ENCODE measurements at regions not wholly inside any gene's neighbourhood (a gene's known extent, or its start where the extent isn't known, plus 50 kb on each side); places are given as distances from the start of the nearest gene placed in this dataset.
"Not testable (repeated sequence)": the region's sequence is repeated elsewhere in the genome, so short reads cannot be mapped to it uniquely, and the experiment has no call there.

DNA sequence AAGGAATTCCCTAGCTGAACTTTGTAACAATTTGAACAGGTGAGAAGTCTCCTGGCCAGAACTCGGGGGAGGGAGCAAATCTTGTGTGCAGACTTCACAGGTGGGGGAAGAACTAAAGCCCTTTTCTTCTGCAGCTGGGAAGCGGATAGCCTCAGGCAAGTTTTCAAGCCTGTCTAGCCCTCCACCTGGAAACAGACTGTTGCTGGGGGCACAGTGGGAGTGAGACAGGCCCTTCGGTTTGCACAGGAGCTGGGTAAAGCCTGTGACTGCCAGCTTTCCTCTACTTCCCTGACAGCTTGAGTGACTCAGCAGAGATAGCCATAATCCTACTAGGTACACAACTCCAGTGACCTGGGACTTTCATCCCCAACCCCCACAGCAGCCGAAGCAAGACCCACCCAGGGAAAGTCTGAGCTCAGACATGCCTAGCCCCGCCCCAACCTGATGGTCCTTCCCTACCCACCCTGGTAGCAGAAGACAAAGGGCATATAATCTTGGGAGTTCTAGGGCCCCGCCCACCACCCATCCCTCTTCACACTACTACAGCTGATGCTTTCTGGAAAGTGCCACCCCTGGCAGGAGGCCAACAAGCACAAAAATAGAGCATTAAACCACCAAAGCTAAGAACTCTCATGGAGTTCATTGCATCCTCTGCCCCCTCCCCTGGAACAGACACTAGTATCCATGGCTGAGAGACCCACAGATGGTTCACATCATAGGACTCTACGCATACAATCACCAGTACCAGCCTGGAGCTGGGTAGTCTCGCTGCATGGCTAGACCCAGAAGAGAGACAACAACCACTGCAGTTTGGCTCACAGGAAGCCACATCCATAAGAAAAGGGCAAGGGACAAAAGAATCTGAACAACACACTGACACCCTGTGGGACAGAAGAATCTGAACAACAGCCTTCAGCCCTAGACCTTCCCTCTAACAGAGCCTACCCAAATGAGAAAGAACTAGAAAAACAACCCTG lies 479.0 kb downstream of the RAP2B start:
- in situ Hi-C loops (cut with MboI; ENCODE audit: low sequenced_read_pairs) = no loop called here

GRCh38 chr3:153642576-153642975 lies 478.6 kb upstream of the ARHGEF26 start:
- in situ Hi-C loops (cut with MboI; ENCODE audit: low sequenced_read_pairs) = not testable (repeated sequence)

- in situ Hi-C loops (cut with MboI; ENCODE audit: low sequenced_read_pairs) = not testable (repeated sequence)
Measured at GRCh38 chr3:153643471-153643870, 477.7 kb upstream of the ARHGEF26 start.

- in situ Hi-C loops (cut with MboI; ENCODE audit: low sequenced_read_pairs) = no loop called here
Measured at GRCh38 chr3:153649286-153649839, 471.8 kb upstream of the ARHGEF26 start.

- in situ Hi-C loops (cut with MboI; ENCODE audit: low sequenced_read_pairs) = no loop called here
Measured at GRCh38 chr3:153652076-153652475, 469.1 kb upstream of the ARHGEF26 start.

- in situ Hi-C loops (cut with MboI; ENCODE audit: low sequenced_read_pairs) = no loop called here
Measured at GRCh38 chr3:153657046-153657445, 464.1 kb upstream of the ARHGEF26 start.

DNA sequence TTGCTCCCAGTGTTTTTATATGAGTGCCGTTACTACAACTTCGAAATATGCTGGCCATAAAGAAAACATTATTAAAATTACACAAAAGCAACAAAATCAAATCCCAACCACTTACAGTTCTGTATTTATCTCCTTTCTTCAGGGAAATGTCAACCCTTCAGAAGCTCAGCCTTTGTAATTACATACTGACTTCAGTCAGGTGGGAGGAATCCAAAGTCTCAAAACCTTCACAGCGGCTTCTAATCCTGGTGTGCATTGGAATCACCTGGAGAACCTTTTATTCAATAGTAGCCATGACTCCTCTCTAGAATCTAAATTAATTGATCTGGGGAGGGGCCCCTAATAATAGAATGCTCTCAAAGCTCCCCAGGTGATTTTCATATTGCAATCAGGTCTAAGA lies 463.7 kb upstream of the ARHGEF26 start:
- in situ Hi-C loops (cut with MboI; ENCODE audit: low sequenced_read_pairs) = no loop called here

DNA sequence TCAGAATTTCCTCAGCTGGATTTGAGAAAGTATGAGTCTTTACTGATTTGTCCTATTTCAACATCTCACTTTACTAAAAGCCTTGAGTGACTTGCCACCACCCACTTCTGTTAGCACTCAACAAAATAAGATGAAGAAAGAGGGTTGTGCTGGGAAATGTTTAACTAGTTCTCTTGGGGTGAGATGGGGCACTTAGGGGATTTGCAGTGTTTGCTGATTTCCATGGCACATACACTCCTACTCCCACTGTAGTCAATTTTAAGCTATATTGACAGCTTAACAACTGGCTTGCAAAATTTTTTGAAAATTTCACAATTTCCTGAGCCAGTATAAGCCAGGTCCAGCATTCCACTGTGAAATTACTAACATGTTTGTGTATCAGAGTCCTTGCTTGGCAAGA lies 463.1 kb upstream of the ARHGEF26 start:
- in situ Hi-C loops (cut with MboI; ENCODE audit: low sequenced_read_pairs) = no loop called here

DNA sequence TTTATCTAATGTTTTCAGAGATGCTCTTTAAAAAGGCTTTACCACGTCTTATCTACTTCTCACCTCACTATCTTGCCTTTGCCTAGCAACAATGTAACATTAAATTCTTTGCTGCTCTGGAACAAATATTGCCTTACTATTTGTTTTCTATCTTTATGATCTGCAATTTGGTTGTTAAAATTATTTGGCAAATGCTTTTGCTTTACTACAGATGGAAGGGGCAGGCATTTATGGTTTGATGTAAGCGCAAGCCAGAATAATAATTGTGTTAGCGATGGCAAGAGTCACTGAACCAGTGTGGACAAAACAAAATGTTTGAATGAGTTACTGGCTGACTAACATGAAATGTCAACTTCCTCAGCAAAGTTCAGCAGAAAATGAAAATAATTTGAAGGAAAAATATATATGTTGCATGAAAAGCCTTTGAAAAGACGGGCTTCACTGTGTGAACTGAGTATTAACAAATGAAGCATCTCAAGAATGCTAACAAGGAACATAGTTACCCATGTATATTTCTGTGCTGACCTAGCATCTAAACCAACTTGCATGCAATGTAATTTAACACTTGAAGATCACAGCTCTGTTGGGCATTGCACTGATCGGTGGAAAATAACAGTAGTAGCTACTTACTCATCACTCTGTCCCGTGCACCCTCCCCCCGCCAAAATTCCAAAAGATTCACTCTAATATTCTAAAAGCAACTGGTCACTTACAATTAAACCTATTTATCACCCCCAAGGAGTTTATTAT lies 454.0 kb upstream of the ARHGEF26 start:
- in situ Hi-C loops (cut with MboI; ENCODE audit: low sequenced_read_pairs) = no loop called here

DNA sequence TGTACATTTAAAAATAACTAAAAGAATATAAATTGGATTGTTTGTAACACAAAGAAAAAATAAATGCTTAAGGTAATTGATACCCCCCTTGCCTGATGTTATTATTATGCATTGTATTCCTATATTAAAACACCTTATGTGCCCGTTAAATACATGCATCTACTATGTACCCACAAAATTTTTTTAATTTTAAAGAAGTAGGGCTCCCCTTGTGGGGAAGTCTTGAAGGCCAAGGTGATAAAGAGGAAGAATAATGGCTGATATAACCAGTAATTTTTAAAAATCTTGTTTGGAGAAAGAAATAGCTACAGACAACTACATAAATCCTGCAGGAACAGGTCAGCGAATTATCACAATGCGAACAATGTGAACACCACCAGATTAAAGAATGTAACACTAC lies 451.7 kb upstream of the ARHGEF26 start:
- in situ Hi-C loops (cut with MboI; ENCODE audit: low sequenced_read_pairs) = no loop called here

DNA sequence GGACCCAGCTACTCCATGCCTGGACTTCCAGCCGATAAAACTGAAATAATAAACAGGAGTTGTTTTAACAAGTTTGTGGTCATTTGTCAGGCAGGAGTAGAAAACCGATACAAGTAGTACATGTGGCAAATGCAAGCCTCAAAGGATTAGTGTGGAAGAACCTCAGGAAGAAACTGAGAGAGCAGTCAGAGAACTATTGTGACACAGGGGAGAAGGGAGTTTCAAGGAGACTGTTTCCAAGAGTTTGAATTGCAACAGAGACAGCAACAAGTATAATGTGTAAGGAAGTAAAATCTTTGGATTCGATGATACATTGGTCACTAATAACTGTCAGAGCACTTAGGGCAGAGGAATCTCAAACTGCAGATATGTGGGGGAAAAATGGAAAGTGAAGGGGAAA lies 450.6 kb upstream of the ARHGEF26 start:
- in situ Hi-C loops (cut with MboI; ENCODE audit: low sequenced_read_pairs) = no loop called here

DNA sequence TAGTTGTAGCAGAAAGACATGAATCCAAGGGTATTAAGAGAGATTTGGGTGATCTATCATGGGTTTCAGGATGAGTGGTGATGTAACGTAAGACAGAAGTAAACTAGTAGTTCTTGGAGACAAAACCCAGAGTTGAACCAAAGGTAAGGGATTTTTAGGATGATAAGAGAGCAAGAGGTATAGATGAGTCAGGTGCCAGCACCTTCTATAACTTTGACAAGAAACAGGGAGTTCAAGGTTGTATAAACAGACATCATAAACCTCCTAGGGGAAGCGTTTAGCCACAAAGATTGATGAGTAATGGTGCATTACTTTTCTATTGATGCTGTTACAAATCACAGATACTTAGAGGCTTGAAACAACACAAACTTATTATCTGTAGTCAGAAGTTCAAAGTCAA lies 447.3 kb upstream of the ARHGEF26 start:
- in situ Hi-C loops (cut with MboI; ENCODE audit: low sequenced_read_pairs) = no loop called here

DNA sequence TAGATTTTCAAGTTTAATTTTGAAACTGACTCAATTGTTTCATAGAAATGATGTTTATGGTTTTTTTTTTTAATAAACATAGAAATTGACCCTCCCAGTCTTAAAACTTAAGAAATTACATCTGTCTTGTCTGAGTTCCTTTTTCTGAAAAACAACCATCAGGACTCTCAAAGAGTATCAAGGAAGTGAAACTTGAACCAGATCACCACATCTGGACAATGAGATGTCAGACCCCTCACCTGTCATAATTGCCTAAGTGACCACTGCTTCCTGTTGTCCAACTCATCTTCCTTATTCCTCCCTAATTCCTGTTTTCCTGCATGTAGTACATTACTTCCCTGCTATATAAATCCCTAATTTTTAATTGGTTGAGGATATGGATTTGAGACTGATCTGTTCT lies 441.5 kb upstream of the ARHGEF26 start:
- in situ Hi-C loops (cut with MboI; ENCODE audit: low sequenced_read_pairs) = no loop called here

- in situ Hi-C loops (cut with MboI; ENCODE audit: low sequenced_read_pairs) = no loop called here
Measured at GRCh38 chr3:153680526-153680925, 440.7 kb upstream of the ARHGEF26 start.

- in situ Hi-C loops (cut with MboI; ENCODE audit: low sequenced_read_pairs) = no loop called here
Measured at GRCh38 chr3:153681057-153681456, 440.1 kb upstream of the ARHGEF26 start.

DNA sequence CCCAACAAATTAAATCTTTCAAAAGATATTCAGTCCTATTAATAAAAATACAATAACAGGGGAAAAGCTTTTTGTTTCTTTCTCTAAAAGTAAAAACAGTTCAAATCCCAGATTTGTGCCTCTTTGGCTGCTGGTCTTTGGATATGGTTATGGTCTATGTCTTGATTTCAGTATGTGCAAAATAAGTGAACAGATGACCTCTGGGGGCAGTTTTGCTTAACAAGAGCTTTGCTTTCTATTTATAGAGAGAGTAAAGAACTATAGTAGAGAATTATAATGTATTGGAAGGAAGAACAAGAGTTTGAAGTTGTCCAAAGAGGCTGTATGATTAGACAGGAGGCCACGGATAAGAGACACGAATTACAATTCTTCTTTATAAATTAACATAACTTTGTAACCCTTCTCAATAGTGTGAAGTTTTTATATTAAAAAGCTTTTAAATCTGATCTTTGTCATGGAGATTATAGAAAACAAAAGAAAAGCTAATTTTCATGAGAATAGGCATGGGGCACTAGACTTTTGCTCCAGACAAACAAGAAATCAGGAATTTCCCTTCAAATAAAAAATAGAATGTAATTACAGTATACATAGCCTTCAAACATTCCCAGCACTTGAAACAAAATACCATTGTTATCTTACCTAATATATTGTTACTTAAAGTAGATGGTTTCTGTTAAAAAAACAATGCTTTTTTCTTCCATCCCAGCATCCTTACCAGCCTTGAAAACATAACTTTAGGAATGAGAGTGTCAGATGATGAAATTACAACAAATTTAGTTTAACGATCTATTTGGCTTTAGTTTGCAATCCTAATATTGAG lies 432.7 kb upstream of the ARHGEF26 start:
- in situ Hi-C loops (cut with MboI; ENCODE audit: low sequenced_read_pairs) = no loop called here

DNA sequence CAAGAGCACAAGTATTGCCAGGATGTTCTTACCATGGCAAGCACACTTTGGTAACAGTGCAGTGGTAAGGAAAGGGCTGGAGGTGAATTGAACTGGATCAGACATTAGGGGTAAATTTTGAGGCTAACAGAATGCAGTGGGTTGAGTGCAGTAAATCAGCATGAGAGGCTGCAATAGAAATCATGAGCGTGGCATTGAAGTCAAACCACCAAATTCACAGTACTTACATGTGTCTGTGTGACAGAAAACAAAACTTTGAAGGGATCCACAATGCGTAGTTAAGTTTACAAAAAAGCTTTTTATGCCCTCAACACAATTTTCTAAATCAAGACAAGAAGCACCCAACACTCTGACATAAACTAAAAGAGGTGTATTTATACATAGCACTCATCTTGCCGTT lies 428.0 kb upstream of the ARHGEF26 start:
- in situ Hi-C loops (cut with MboI; ENCODE audit: low sequenced_read_pairs) = no loop called here

DNA sequence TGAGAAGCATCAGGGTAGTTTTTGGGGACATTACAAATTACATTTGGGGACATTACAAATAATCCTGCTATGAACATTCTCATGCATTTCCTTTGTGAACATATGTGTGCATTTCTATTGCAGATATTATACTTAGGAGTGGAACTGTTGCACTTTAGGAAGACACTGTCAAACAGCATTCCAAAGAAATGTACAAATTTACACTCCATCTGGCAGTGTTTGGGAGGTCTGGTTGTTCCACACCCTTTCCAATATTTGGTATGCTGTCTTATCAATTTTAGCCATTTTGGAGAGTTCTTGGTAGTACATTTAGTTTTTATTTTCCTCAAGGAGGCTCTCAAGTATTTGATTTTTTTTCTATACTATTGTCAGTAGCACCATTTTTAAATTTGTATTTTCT lies 419.1 kb upstream of the ARHGEF26 start:
- in situ Hi-C loops (cut with MboI; ENCODE audit: low sequenced_read_pairs) = no loop called here

DNA sequence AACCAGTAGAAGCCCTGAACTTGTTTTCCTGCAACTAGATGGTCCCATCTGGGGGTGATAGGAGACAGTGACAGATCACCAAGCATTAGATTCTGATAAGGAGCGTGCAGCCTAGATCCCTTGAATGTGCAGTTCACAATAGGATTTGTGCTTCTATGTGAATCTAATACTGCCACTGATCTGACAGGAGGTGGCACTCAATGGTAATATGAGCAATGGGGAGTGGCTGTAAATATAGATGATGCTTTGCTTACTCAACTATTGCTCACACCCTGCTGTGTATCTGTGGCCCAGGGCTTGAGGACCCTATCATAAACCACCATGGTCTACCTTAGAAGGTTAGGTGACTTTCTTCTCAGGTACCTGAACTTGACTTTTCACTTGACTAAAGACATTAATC lies 417.1 kb upstream of the ARHGEF26 start:
- in situ Hi-C loops (cut with MboI; ENCODE audit: low sequenced_read_pairs) = no loop called here

- in situ Hi-C loops (cut with MboI; ENCODE audit: low sequenced_read_pairs) = no loop called here
Measured at GRCh38 chr3:153706706-153707105, 414.5 kb upstream of the ARHGEF26 start.

- in situ Hi-C loops (cut with MboI; ENCODE audit: low sequenced_read_pairs) = no loop called here
Measured at GRCh38 chr3:153714016-153714415, 407.2 kb upstream of the ARHGEF26 start.

All from HL-60/S4 treated with phorbol 12-myristate 13-acetate at 8.2 ng/mL for 4 days and 3 days (cell line).